Panc1 (cell line): ENCODE measurements at regions not wholly inside any gene's neighbourhood (a gene's known extent, or its start where the extent isn't known, plus 50 kb on each side); places are given as distances from the start of the nearest gene placed in this dataset.

ENCODE experiments used
- ATAC-seq: fragments of 200-7000 bp; cut with Tn5 transposase; 2 replicates; pipeline ENCODE4 v1.9.1; 2020; ENCODE audit warnings: mild to moderate bottlenecking, moderate library complexity
- BruUV-seq: library from RNA; stranded (reverse); fragments of 400-500 nt; replicated peaks from 2 replicates; lab custom pipeline; 2021; lab: Mats Ljungman, UMichigan
- CTCF ChIA-PET: fragments of 300-600 bp; sonication (Branson Sonifier 250); formaldehyde crosslinking; loops from one replicate; lab custom pipeline; 2022; ENCODE audit warnings: antibody characterized with exemption; lab: Charles Lee
- POLR2A ChIA-PET: fragments of 300-600 bp; sonication (Branson Sonifier 250); formaldehyde crosslinking; loops from one replicate; lab custom pipeline; 2022; ENCODE audit warnings: antibody characterized with exemption; lab: Charles Lee
- DNase-seq: peaks from one replicate; pipeline ENCODE4 v3.0.0-alpha.2; 2010; ENCODE audit warnings: low read depth, low spot score
- H3K27ac ChIP-seq: 2 replicates; pipeline ENCODE4 v1.5.1; 2011; ENCODE audit warnings: mild to moderate bottlenecking, low read length, inconsistent platforms
- H3K27me3 ChIP-seq: fragments of 200-500 bp; sonication (Bioruptor generic); 2 replicates; pipeline ENCODE4 v1.6.0; 2014; ENCODE audit warnings: low read length, inconsistent platforms; ENCODE audit not compliant: control insufficient read depth, insufficient read depth
- H3K36me3 ChIP-seq: fragments of 200-500 bp; sonication (Bioruptor generic); 2 replicates; pipeline ENCODE4 v1.5.1; 2014; ENCODE audit warnings: inconsistent platforms, mild to moderate bottlenecking, low read length, moderate library complexity; ENCODE audit not compliant: control insufficient read depth, insufficient read depth
- H3K4me1 ChIP-seq: 2 replicates; pipeline ENCODE4 v1.5.1; 2011; ENCODE audit warnings: inconsistent platforms, mild to moderate bottlenecking, low read length, moderate library complexity; ENCODE audit not compliant: control insufficient read depth, insufficient read depth
- H3K4me3 ChIP-seq, 2 experiments: 2 replicates each; pipeline ENCODE4 v1.5.1; 2011 to 2012; ENCODE audit warnings: low read depth in 2 of 2, low read length in 2 of 2, mild to moderate bottlenecking in 2 of 2, inconsistent platforms in 1 of 2, moderate library complexity in 1 of 2
- H3K9me3 ChIP-seq: fragments of 200-500 bp; sonication (Bioruptor generic); 2 replicates; pipeline ENCODE4 v1.5.1; 2014; ENCODE audit warnings: low read depth, mild to moderate bottlenecking, inconsistent platforms, low read length, moderate library complexity; ENCODE audit not compliant: control insufficient read depth, insufficient read depth
- CTCF ChIP-seq: fragments of 450-650 bp; IDR thresholded peaks from 2 replicates; pipeline ENCODE4 v1.5.1; 2017; ENCODE audit warnings: mild to moderate bottlenecking
- POLR2AphosphoS5 ChIP-seq: IDR thresholded peaks from 2 replicates; pipeline ENCODE4 v1.6.1; 2012; ENCODE audit warnings: mild to moderate bottlenecking, low read depth, low read length, moderate library complexity
- REST ChIP-seq, 2 experiments: IDR thresholded peaks; 2 replicates each; pipeline ENCODE4 v1.6.1; 2011 to 2012; ENCODE audit warnings: low read depth in 2 of 2, control low read depth in 1 of 2, low read length in 1 of 2, mild to moderate bottlenecking in 1 of 2, moderate library complexity in 1 of 2; ENCODE audit not compliant: insufficient read depth in 1 of 2
- SIN3A ChIP-seq: IDR thresholded peaks from 2 replicates; pipeline ENCODE4 v1.6.1; 2012; ENCODE audit warnings: low read depth, mild to moderate bottlenecking, low read length, moderate library complexity, borderline replicate concordance; ENCODE audit not compliant: insufficient read depth
- TCF7L2 ChIP-seq: IDR thresholded peaks from 2 replicates; pipeline ENCODE4 v1.6.1; 2011; ENCODE audit warnings: mild to moderate bottlenecking, low read depth, low read length, inconsistent platforms
- in situ Hi-C: cut with HindIII; loops from 2 replicates; pipeline ENCODE4 v1.10.0; 2016; ENCODE audit warnings: low sequenced_read_pairs, low pct_unique_long_range_greater_than_20kb
- intact Hi-C: fragments of 100-400 bp; cut with micrococcal nuclease; formaldehyde crosslinking; loops from one replicate; pipeline ENCODE4 v1.10.0; 2022; ENCODE audit not compliant: unreplicated experiment

DNA sequence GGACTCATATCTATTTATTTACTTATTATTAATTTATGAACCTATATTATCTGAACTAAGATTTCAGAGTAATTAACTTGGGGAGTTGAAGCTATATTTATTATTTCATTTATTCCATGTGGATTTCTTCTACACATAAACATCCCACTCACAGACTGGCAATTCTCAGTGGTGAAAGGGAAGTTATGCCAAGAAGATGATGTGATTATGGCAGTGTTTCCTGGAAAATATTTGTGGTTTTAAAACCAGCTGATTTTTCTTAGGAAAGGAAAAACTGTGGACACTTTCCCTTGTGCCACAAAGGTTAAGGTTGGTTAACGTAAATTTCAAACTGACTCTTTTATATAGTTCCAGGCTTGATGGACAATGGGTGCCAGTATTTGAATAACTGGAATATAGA, 513.1 kb downstream of the SLITRK6 start:
- BruUV-seq: no TSS peak

GRCh38 chr13:85284349-85284748, 514.9 kb downstream of the SLITRK6 start:
- Histone ChIP-seq H3K36me3 (no peaks in the 10 kb centered on the region), H3K27ac (no peak overlapping the region), H3K9me3 (no peaks in the 10 kb centered on the region), H3K27me3 (no peaks in the 10 kb centered on the region), H3K4me3 (no peak overlapping the region), H3K4me1 (no peaks in the 10 kb centered on the region)
- ATAC-seq (no peak), DNase-seq (no peak)
- ChIA-PET CTCF (no interaction called here), POLR2A (no interaction called here)
- no TSS peak for BruUV-seq
- intact Hi-C loops: no loop called here
- in situ Hi-C loops: no loop called here
- TF ChIP-seq REST (IDR thresholded peaks at IDR 0.05; ENCODE audit: insufficient read depth in 1 of 2, low read depth in 2 of 2, low read length in 1 of 2): no peak
- no peak for TF ChIP-seq POLR2AphosphoS5
- no peak for TF ChIP-seq CTCF
- no peak for TF ChIP-seq SIN3A
- no peak for TF ChIP-seq TCF7L2

More for the DNA sequence above, 513.1 kb downstream of the SLITRK6 start:
- POLR2A ChIA-PET: no interaction called here
- Histone ChIP-seq H3K27me3 (no peaks in the 10 kb centered on the region), H3K27ac (no peak overlapping the region), H3K4me3 (no peak overlapping the region), H3K36me3 (no peaks in the 10 kb centered on the region), H3K9me3 (no peaks in the 10 kb centered on the region), H3K4me1 (no peaks in the 10 kb centered on the region)
- no peak for TF ChIP-seq POLR2AphosphoS5
- no peak for TF ChIP-seq TCF7L2
- TF ChIP-seq REST (IDR thresholded peaks at IDR 0.05; ENCODE audit: insufficient read depth in 1 of 2, low read depth in 2 of 2, low read length in 1 of 2): no peak
- no peak for TF ChIP-seq SIN3A
- no peak for TF ChIP-seq CTCF
- in situ Hi-C loops: no loop called here
- DNase-seq (no peak), ATAC-seq (no peak)
- CTCF ChIA-PET: no interaction called here
- intact Hi-C loops: no loop called here
